ENCODE measurements at regions not wholly inside any gene's neighbourhood (a gene's known extent, or its start where the extent isn't known, plus 50 kb on each side); places are given as distances from the start of the nearest gene placed in this dataset.

GRCh38 chr3:27628026-27628750 is 93.9 kb downstream of the EOMES start:
- TF ChIP-seq CTCF (IDR thresholded peaks at IDR 0.05; ENCODE audit: control extremely low read depth in 1 of 3, insufficient read depth in 1 of 3, low read depth in 1 of 3, low read length in 3 of 3) (no peak), POLR2AphosphoS5 (IDR thresholded peaks at IDR 0.05; ENCODE audit: low read depth, low read length) (no peak), RNF2 (IDR thresholded peaks at IDR 0.05; ENCODE audit: borderline replicate concordance, low read depth, low read length, missing control alignments, poor library complexity, severe bottlenecking) (no peak), USF2 (IDR thresholded peaks at IDR 0.05; ENCODE audit: low read length) (no peak), SP2 (IDR thresholded peaks at IDR 0.05; ENCODE audit: low read length) (no peak), GTF2F1 (IDR thresholded peaks at IDR 0.05; ENCODE audit: borderline replicate concordance, low read depth, low read length) (no peak), EP300 (IDR thresholded peaks at IDR 0.05; ENCODE audit: borderline replicate concordance in 1 of 2, low read depth in 2 of 2, low read length in 2 of 2) (no peak), EZH2 (IDR thresholded peaks at IDR 0.05; ENCODE audit: low read depth, low read length, severe bottlenecking) (no peak), ATF2 (IDR thresholded peaks at IDR 0.05; ENCODE audit: low read length) (no peak)

Measured in H1 (cell line).